GM12878 (cell line): ENCODE measurements at regions not wholly inside any gene's neighbourhood (a gene's known extent, or its start where the extent isn't known, plus 50 kb on each side); places are given as distances from the start of the nearest gene placed in this dataset.

Experiments used
- EP300 ChIP-seq, 2 experiments: fragments of 150-350 bp in 1 of 2; IDR thresholded peaks; 2 replicates each; pipeline ENCODE4 v1.6.1; 2011 to 2012; ENCODE audit warnings: low read depth in 2 of 2, low read length in 2 of 2, borderline replicate concordance in 1 of 2, improper control_type of control experiment in 1 of 2, inconsistent platforms in 1 of 2; ENCODE audit not compliant: control insufficient read depth in 1 of 2
- MTA2 ChIP-seq: fragments of 450-650 bp; IDR thresholded peaks from 2 replicates; pipeline ENCODE4 v1.6.1; 2016; ENCODE audit warnings: low read depth, mild to moderate bottlenecking, moderate library complexity
- MTA3 ChIP-seq: IDR thresholded peaks from 2 replicates; pipeline ENCODE4 v1.6.1; 2012; ENCODE audit warnings: low read length, inconsistent platforms, borderline replicate concordance
- RAD51 ChIP-seq: fragments of 450-650 bp; IDR thresholded peaks from 2 replicates; pipeline ENCODE4 v1.6.1; 2016; ENCODE audit warnings: moderate library complexity, mild to moderate bottlenecking, inconsistent platforms
- SPI1 ChIP-seq: IDR thresholded peaks from 2 replicates; pipeline ENCODE4 v1.6.1; 2011; ENCODE audit warnings: low read depth, mild to moderate bottlenecking, low read length, moderate library complexity, borderline replicate concordance; ENCODE audit not compliant: insufficient read depth
- TAF1 ChIP-seq: IDR thresholded peaks from 2 replicates; pipeline ENCODE4 v1.6.1; 2011; ENCODE audit warnings: mild to moderate bottlenecking, low read depth, low read length, borderline replicate concordance
- TCF3 ChIP-seq: IDR thresholded peaks from 2 replicates; pipeline ENCODE4 v1.6.1; 2012; ENCODE audit warnings: low read depth, mild to moderate bottlenecking, low read length, borderline replicate concordance; ENCODE audit not compliant: insufficient read depth
- YY1 ChIP-seq: IDR thresholded peaks from 2 replicates; pipeline ENCODE4 v1.6.1; 2011; ENCODE audit warnings: low read depth, mild to moderate bottlenecking, low read length
- TF ChIP-seq, protein P1 (sequence below): fragments of 450-650 bp; IDR thresholded peaks from 2 replicates; pipeline ENCODE4 v1.6.1; 2016; ENCODE audit warnings: mild to moderate bottlenecking
- TF ChIP-seq, protein P2 (sequence below): fragments of 450-650 bp; IDR thresholded peaks from 2 replicates; pipeline ENCODE4 v1.6.1; 2017; ENCODE audit warnings: mild to moderate bottlenecking, moderate library complexity
- TF ChIP-seq, protein P3 (sequence below): IDR thresholded peaks from 2 replicates; pipeline ENCODE4 v1.6.1; 2011; ENCODE audit warnings: borderline replicate concordance, low read depth, mild to moderate bottlenecking, moderate library complexity, mixed read lengths, low read length; ENCODE audit not compliant: insufficient read depth; ENCODE audit errors: extremely low read length
- TF ChIP-seq, protein P4 (sequence below): IDR thresholded peaks from 2 replicates; pipeline ENCODE4 v1.6.1; 2012; ENCODE audit warnings: low read length, inconsistent platforms
- TF ChIP-seq, protein P5 (sequence below): fragments of 450-650 bp; IDR thresholded peaks from 2 replicates; pipeline ENCODE4 v1.6.1; 2017; ENCODE audit warnings: mild to moderate bottlenecking
- TF ChIP-seq, protein P6 (sequence below): fragments of 450-650 bp; IDR thresholded peaks from 2 replicates; pipeline ENCODE4 v1.6.1; 2017; ENCODE audit warnings: antibody characterized with exemption, mild to moderate bottlenecking, moderate library complexity

DNA sequence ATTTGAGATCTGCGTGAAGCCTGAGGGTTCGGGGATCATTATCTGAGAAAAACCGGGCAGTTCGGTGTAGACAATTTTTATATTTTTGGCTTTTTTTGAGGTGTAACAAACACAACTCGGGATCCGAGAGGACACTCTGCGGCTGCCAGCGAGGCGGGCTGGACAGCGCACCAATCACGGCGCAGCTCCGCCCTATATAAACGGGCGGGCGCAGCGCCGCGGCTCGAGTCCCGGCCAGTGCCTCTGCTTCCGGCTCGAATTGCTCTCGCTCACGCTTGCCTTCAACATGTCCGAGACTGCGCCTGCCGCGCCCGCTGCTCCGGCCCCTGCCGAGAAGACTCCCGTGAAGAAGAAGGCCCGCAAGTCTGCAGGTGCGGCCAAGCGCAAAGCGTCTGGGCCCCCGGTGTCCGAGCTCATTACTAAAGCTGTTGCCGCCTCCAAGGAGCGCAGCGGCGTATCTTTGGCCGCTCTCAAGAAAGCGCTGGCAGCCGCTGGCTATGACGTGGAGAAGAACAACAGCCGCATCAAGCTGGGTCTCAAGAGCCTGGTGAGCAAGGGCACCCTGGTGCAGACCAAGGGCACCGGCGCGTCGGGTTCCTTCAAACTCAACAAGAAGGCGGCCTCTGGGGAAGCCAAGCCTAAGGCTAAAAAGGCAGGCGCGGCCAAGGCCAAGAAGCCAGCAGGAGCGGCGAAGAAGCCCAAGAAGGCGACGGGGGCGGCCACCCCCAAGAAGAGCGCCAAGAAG is 69.0 kb downstream of the HFE start (continued):
- TF ChIP-seq TCF3 (peak; percentile 96), SPI1 (no peak), EP300 (IDR thresholded peaks at IDR 0.05; ENCODE audit: borderline replicate concordance in 1 of 2, control insufficient read depth in 1 of 2, low read depth in 2 of 2, low read length in 2 of 2) (no peak; a peak in 1 of 4 replicates), MTA2 (no peak), RAD51 (no peak), YY1 (peak; percentile 91), MTA3 (no peak), TAF1 (peak; percentile 86)
- TF ChIP-seq, protein P1, sequence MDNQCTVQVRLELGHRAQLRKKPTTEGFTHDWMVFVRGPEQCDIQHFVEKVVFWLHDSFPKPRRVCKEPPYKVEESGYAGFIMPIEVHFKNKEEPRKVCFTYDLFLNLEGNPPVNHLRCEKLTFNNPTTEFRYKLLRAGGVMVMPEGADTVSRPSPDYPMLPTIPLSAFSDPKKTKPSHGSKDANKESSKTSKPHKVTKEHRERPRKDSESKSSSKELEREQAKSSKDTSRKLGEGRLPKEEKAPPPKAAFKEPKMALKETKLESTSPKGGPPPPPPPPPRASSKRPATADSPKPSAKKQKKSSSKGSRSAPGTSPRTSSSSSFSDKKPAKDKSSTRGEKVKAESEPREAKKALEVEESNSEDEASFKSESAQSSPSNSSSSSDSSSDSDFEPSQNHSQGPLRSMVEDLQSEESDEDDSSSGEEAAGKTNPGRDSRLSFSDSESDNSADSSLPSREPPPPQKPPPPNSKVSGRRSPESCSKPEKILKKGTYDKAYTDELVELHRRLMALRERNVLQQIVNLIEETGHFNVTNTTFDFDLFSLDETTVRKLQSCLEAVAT = peak; percentile 100
- TF ChIP-seq, protein P2, sequence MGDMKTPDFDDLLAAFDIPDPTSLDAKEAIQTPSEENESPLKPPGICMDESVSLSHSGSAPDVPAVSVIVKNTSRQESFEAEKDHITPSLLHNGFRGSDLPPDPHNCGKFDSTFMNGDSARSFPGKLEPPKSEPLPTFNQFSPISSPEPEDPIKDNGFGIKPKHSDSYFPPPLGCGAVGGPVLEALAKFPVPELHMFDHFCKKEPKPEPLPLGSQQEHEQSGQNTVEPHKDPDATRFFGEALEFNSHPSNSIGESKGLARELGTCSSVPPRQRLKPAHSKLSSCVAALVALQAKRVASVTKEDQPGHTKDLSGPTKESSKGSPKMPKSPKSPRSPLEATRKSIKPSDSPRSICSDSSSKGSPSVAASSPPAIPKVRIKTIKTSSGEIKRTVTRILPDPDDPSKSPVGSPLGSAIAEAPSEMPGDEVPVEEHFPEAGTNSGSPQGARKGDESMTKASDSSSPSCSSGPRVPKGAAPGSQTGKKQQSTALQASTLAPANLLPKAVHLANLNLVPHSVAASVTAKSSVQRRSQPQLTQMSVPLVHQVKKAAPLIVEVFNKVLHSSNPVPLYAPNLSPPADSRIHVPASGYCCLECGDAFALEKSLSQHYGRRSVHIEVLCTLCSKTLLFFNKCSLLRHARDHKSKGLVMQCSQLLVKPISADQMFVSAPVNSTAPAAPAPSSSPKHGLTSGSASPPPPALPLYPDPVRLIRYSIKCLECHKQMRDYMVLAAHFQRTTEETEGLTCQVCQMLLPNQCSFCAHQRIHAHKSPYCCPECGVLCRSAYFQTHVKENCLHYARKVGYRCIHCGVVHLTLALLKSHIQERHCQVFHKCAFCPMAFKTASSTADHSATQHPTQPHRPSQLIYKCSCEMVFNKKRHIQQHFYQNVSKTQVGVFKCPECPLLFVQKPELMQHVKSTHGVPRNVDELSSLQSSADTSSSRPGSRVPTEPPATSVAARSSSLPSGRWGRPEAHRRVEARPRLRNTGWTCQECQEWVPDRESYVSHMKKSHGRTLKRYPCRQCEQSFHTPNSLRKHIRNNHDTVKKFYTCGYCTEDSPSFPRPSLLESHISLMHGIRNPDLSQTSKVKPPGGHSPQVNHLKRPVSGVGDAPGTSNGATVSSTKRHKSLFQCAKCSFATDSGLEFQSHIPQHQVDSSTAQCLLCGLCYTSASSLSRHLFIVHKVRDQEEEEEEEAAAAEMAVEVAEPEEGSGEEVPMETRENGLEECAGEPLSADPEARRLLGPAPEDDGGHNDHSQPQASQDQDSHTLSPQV = 0 out of 2 replicates have a peak, but pooled peaks have one; percentile 15
- TF ChIP-seq, protein P3, sequence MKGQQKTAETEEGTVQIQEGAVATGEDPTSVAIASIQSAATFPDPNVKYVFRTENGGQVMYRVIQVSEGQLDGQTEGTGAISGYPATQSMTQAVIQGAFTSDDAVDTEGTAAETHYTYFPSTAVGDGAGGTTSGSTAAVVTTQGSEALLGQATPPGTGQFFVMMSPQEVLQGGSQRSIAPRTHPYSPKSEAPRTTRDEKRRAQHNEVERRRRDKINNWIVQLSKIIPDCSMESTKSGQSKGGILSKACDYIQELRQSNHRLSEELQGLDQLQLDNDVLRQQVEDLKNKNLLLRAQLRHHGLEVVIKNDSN = no peak
- TF ChIP-seq, protein P4, sequence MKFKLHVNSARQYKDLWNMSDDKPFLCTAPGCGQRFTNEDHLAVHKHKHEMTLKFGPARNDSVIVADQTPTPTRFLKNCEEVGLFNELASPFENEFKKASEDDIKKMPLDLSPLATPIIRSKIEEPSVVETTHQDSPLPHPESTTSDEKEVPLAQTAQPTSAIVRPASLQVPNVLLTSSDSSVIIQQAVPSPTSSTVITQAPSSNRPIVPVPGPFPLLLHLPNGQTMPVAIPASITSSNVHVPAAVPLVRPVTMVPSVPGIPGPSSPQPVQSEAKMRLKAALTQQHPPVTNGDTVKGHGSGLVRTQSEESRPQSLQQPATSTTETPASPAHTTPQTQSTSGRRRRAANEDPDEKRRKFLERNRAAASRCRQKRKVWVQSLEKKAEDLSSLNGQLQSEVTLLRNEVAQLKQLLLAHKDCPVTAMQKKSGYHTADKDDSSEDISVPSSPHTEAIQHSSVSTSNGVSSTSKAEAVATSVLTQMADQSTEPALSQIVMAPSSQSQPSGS = peak; percentile 75; the same call in 1 of the 2 replicates
- TF ChIP-seq, protein P5, sequence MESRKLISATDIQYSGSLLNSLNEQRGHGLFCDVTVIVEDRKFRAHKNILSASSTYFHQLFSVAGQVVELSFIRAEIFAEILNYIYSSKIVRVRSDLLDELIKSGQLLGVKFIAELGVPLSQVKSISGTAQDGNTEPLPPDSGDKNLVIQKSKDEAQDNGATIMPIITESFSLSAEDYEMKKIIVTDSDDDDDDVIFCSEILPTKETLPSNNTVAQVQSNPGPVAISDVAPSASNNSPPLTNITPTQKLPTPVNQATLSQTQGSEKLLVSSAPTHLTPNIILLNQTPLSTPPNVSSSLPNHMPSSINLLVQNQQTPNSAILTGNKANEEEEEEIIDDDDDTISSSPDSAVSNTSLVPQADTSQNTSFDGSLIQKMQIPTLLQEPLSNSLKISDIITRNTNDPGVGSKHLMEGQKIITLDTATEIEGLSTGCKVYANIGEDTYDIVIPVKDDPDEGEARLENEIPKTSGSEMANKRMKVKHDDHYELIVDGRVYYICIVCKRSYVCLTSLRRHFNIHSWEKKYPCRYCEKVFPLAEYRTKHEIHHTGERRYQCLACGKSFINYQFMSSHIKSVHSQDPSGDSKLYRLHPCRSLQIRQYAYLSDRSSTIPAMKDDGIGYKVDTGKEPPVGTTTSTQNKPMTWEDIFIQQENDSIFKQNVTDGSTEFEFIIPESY = peak; percentile 80; the same call in 1 of the 2 replicates
- TF ChIP-seq, protein P6, sequence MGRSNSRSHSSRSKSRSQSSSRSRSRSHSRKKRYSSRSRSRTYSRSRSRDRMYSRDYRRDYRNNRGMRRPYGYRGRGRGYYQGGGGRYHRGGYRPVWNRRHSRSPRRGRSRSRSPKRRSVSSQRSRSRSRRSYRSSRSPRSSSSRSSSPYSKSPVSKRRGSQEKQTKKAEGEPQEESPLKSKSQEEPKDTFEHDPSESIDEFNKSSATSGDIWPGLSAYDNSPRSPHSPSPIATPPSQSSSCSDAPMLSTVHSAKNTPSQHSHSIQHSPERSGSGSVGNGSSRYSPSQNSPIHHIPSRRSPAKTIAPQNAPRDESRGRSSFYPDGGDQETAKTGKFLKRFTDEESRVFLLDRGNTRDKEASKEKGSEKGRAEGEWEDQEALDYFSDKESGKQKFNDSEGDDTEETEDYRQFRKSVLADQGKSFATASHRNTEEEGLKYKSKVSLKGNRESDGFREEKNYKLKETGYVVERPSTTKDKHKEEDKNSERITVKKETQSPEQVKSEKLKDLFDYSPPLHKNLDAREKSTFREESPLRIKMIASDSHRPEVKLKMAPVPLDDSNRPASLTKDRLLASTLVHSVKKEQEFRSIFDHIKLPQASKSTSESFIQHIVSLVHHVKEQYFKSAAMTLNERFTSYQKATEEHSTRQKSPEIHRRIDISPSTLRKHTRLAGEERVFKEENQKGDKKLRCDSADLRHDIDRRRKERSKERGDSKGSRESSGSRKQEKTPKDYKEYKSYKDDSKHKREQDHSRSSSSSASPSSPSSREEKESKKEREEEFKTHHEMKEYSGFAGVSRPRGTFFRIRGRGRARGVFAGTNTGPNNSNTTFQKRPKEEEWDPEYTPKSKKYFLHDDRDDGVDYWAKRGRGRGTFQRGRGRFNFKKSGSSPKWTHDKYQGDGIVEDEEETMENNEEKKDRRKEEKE = peak; percentile 84
